SH-SY5Y (cell line): ENCODE measurements at regions not wholly inside any gene's neighbourhood (a gene's known extent, or its start where the extent isn't known, plus 50 kb on each side); places are given as distances from the start of the nearest gene placed in this dataset.

Experiments used
- GATA2 ChIP-seq: IDR thresholded peaks from 2 replicates; pipeline ENCODE4 v1.6.1; 2011; ENCODE audit warnings: mild to moderate bottlenecking, low read depth, low read length
- GATA3 ChIP-seq: IDR thresholded peaks from 2 replicates; pipeline ENCODE4 v1.6.1; 2011; ENCODE audit warnings: low read depth, mild to moderate bottlenecking, low read length, moderate library complexity

DNA sequence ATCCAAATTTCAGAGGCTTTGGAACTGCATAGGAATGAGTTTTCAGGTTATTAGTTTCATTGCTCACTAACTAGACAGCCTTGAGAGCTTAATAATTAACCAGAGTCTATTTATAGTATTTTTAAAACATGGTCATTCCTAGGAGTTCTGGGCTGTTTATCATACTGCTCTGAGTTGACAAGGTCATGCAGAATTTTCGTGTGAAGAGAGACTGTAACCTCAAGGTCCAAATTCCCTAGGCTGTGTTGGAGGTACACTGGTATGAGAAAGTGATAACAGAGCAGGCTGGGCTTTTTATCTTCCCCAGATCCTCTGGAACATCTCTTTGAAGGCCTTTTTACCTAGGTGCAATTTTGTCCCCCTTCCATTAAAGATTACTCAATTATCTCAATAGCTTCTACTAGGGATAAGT is 736.3 kb downstream of the LTN1 start:
- TF ChIP-seq GATA2 (peak; percentile 74), GATA3 (peak; percentile 58)
